Hepatocyte (in vitro differentiated cells): ENCODE measurements at regions not wholly inside any gene's neighbourhood (a gene's known extent, or its start where the extent isn't known, plus 50 kb on each side); places are given as distances from the start of the nearest gene placed in this dataset.

Experiments used
- DNase-seq: peaks from one replicate; pipeline ENCODE4 v3.0.0-alpha.2; 2016; ENCODE audit warnings: low spot score
- H2AFZ ChIP-seq: fragments of 200-600 bp; sonication (generic); 2 replicates; pipeline ENCODE4 v1.6.0; 2016; ENCODE audit warnings: antibody characterized with exemption, mild to moderate bottlenecking
- H3K27ac ChIP-seq: fragments of 200-600 bp; sonication (generic); 2 replicates; pipeline ENCODE4 v1.5.1; 2016; ENCODE audit warnings: mild to moderate bottlenecking
- H3K27me3 ChIP-seq: fragments of 200-600 bp; sonication (generic); 2 replicates; pipeline ENCODE4 v1.6.1; 2016
- H3K36me3 ChIP-seq: fragments of 200-600 bp; sonication (generic); replicated peaks from 2 replicates; pipeline ENCODE4 v1.5.1; 2016; ENCODE audit warnings: low read depth; ENCODE audit not compliant: insufficient read depth
- H3K4me1 ChIP-seq: fragments of 200-600 bp; sonication (generic); 2 replicates; pipeline ENCODE4 v1.5.1; 2016; ENCODE audit warnings: mild to moderate bottlenecking, moderate library complexity; ENCODE audit not compliant: insufficient read depth
- H3K4me2 ChIP-seq: fragments of 200-600 bp; sonication (generic); 2 replicates; pipeline ENCODE4 v1.6.0; 2016
- H3K4me3 ChIP-seq: fragments of 200-600 bp; sonication (generic); 2 replicates; pipeline ENCODE4 v1.5.1; 2016; ENCODE audit warnings: mild to moderate bottlenecking
- H3K79me2 ChIP-seq: fragments of 200-600 bp; sonication (generic); 2 replicates; pipeline ENCODE4 v1.6.0; 2017; ENCODE audit warnings: mild to moderate bottlenecking
- H3K9me2 ChIP-seq: fragments of 200-600 bp; sonication (generic); replicated peaks from 2 replicates; pipeline ENCODE4 v1.6.0; 2017; ENCODE audit warnings: mild to moderate bottlenecking; ENCODE audit not compliant: insufficient read depth
- H3K9me3 ChIP-seq: fragments of 200-600 bp; sonication (generic); 2 replicates; pipeline ENCODE4 v1.5.1; 2016; ENCODE audit warnings: low read depth, mild to moderate bottlenecking
- H4K20me1 ChIP-seq: fragments of 200-600 bp; sonication (generic); 2 replicates; pipeline ENCODE4 v1.6.0; 2016; ENCODE audit warnings: mild to moderate bottlenecking; ENCODE audit not compliant: insufficient read depth, poor library complexity, severe bottlenecking
- EZH2 ChIP-seq: fragments of 200-600 bp; sonication (generic); IDR thresholded peaks from 2 replicates; pipeline ENCODE4 v1.6.1; 2016; ENCODE audit warnings: antibody characterized with exemption, mild to moderate bottlenecking, borderline replicate concordance
- EZH2phosphoT487 ChIP-seq: fragments of 200-600 bp; sonication (generic); IDR thresholded peaks from one replicate; pipeline ENCODE4 v1.6.1; 2018; ENCODE audit warnings: antibody characterized with exemption, mild to moderate bottlenecking, low read depth, moderate library complexity; ENCODE audit not compliant: unreplicated experiment, severe bottlenecking
- WGBS: methylation state at CpG from one replicate; pipeline ENCODE4 v1.1.6; 2016; ENCODE audit warnings: low lambda C conversion rate; ENCODE audit errors: missing lambda C conversion rate; 5-methylcytosine and 5-hydroxymethylcytosine counted together
- TF ChIP-seq, protein P1 (sequence below): fragments of 200-600 bp; sonication (generic); IDR thresholded peaks from 2 replicates; pipeline ENCODE4 v1.5.1; 2016; ENCODE audit warnings: antibody characterized with exemption, mild to moderate bottlenecking; ENCODE audit not compliant: poor library complexity

DNA sequence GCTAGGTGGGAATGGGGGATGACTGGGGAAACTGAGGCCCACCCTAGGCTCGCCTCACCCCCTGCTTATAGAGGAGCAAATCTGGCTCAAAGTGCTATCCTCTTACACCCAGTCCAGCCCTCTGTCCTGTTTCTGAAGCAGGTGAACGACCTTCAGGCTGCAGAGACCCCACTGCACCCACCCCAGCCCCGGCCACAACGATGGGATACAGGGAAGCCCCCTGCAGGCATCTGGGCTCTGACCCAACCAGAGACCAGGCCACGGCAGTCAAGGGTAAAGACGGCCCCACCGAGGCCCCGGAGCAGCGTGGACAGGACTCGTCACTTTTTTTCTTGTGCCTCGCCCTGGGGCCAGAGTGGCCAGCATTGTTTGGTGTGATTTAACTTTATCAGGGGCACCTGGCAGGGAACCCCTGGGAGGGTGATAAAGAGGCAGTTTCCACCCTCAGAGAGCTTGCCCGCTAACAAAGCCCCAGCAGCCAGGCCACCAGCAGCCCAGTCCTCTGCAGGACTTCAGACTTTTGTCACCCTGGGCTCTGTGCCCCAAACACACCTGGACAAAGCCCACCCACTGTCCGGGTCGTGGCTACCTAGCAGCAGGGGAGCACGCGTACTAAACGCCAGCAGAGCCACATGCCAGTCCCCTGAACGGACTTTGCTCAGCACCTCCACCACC, 612.6 kb downstream of the TBC1D22A start:
- Histone ChIP-seq H3K9me2 (no peaks in the 10 kb centered on the region), H3K9me3 (no peaks in the 10 kb centered on the region), H4K20me1 (no peaks in the 10 kb centered on the region), H3K4me1 (no peaks in the 10 kb centered on the region), H3K4me3 (no peak overlapping the region), H3K4me2 (no peak overlapping the region), H2AFZ (no peak overlapping the region), H3K79me2 (no peaks in the 10 kb centered on the region), H3K36me3 (no peaks in the 10 kb centered on the region), H3K27ac (no peak overlapping the region), H3K27me3 (no peaks in the 10 kb centered on the region)
- WGBS = 86% methylated on average over 18 of the region's 18 CpGs
- TF ChIP-seq, protein P1, sequence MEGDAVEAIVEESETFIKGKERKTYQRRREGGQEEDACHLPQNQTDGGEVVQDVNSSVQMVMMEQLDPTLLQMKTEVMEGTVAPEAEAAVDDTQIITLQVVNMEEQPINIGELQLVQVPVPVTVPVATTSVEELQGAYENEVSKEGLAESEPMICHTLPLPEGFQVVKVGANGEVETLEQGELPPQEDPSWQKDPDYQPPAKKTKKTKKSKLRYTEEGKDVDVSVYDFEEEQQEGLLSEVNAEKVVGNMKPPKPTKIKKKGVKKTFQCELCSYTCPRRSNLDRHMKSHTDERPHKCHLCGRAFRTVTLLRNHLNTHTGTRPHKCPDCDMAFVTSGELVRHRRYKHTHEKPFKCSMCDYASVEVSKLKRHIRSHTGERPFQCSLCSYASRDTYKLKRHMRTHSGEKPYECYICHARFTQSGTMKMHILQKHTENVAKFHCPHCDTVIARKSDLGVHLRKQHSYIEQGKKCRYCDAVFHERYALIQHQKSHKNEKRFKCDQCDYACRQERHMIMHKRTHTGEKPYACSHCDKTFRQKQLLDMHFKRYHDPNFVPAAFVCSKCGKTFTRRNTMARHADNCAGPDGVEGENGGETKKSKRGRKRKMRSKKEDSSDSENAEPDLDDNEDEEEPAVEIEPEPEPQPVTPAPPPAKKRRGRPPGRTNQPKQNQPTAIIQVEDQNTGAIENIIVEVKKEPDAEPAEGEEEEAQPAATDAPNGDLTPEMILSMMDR = no peak
- TF ChIP-seq EZH2phosphoT487 (no peak), EZH2 (no peak)
- DNase-seq = no peak

DNA sequence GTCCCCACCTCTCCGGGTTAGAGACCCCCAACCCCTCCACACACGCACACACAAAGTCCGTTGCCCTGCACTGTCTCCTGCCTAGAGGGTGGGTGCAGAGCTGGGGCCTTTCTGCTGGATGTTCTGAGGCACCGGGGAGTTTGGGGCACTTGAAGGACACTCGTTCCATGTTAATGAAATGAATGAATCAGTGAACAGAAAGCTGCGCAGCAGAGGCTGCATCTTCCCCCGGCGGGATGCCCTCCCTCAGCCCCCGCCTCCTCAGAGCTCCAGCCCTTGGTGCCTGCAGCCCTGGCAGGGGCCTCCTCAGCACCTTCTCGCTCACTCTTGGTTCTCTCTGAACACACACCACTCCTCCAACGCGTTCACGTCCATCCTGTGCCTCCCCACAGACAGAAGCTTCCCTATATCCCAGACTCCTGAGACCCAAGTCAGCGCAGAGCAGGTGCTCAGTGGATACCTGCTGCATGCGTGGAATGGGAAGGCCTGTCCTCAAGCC, 611.9 kb downstream of the TBC1D22A start:
- Histone ChIP-seq H3K9me3 (no peaks in the 10 kb centered on the region), H3K4me3 (no peak overlapping the region), H2AFZ (no peak overlapping the region), H3K4me2 (no peak overlapping the region), H3K27ac (no peak overlapping the region), H3K4me1 (no peaks in the 10 kb centered on the region), H3K36me3 (no peaks in the 10 kb centered on the region), H3K27me3 (no peaks in the 10 kb centered on the region), H4K20me1 (no peaks in the 10 kb centered on the region), H3K79me2 (no peaks in the 10 kb centered on the region), H3K9me2 (no peaks in the 10 kb centered on the region)
- 82% methylated on average over 15 of the region's 15 CpGs for WGBS
- no peak for DNase-seq
- TF ChIP-seq EZH2 (no peak), EZH2phosphoT487 (no peak)
- TF ChIP-seq, protein P1 = no peak

DNA sequence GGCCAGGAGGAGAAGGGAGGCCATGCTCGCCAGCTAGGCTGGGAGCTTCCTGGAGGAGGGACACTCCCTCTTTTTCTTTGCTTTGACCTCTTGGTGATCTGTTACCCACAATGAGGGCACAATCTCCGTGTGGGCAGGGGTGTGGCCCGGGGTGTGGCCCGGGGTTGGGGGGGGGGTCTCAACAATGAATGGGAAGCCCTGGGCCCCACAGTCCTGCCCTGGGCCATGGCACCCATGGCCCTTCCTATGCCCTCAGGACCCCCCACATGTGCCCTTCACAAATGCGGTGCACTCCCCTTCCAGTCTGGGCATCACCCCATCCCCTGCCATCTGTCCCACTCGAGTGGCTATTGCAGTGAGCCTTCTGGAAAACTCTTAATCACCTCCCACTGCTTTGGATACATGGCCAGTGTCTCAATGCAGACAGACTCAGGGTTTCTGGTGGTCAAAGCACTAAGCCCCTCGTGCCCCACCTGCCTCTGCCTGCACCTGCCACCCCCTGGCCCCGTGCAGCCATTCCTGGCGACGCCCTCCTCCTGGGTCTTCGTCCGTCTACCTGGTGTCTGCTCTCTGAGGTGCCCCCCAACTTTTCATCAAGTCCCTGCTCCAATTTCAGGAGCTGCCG, 611.3 kb downstream of the TBC1D22A start:
- Histone ChIP-seq H3K9me3 (no peaks in the 10 kb centered on the region), H3K4me2 (no peak overlapping the region), H3K9me2 (no peaks in the 10 kb centered on the region), H3K27ac (no peak overlapping the region), H2AFZ (no peak overlapping the region), H3K27me3 (no peaks in the 10 kb centered on the region), H4K20me1 (no peaks in the 10 kb centered on the region), H3K36me3 (no peaks in the 10 kb centered on the region), H3K79me2 (no peaks in the 10 kb centered on the region), H3K4me1 (no peaks in the 10 kb centered on the region), H3K4me3 (no peak overlapping the region)
- TF ChIP-seq EZH2phosphoT487 (no peak), EZH2 (no peak)
- TF ChIP-seq, protein P1 = no peak
- WGBS = 68% methylated on average over 11 of the region's 13 CpGs
- DNase-seq = no peak
